ENCODE measurements at regions not wholly inside any gene's neighbourhood (a gene's known extent, or its start where the extent isn't known, plus 50 kb on each side); places are given as distances from the start of the nearest gene placed in this dataset.

DNA sequence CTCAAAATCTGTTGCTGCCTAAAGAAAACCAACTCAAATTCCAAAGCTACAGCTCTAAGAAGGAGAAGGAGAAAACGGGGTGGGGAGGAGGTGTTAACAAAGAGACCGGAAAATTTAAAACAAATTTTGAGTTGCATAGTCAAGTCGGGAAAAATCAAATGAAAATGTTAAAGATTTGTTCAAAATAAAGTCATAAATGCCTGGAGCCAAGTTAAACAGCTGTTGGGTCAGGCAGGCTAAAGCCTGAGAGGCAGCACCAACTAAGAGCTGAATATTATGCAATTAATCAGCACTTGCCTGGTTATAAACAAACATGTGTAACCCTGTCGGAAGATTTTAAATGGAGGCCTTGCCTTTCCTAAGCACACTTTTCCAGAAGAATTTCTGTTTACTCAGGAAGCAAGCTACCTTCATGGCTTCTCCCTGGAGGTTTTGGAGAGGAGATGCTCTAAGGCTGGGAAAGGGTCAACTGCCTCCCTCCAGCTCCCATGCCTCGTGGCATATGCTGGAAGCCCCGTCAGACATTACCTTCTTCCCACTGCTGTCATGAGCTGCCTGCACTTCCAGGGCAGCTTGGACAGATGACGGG, 270.5 kb downstream of the DMRT2 start:
- no peak for DNase-seq

DNA sequence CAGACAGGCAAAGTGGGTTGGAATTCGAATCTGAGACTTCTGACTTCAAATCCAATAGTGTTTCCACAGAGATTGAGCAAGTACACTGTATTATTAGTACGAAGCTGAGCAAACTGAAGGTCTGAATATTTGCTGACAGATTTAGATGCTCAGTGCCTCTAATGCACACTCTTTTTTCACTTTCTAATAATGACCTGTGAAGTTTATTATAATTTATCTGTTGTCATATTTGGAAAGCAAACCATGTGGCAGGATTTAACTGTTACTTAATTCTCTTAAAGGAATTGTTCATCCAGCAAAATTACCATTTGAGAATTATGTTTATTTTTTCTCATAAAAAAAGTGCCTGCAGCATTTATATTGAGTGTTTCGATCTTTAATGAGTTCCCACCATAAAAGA, 277.3 kb downstream of the DMRT2 start:
- no peak overlapping the region for H3K4me3 ChIP-seq (replicated peaks in 1 of 3; ENCODE audit: low read depth in 2 of 3, low read length in 3 of 3)
- intact Hi-C loops (cut with micrococcal nuclease) = no loop called here
- H3K27me3 ChIP-seq (ENCODE audit: control insufficient read depth in 2 of 2, insufficient read depth in 2 of 2, low read length in 2 of 2) = no peaks in the 10 kb centered on the region
- H2AFZ ChIP-seq (ENCODE audit: insufficient read depth, low read depth, low read length, poor library complexity, severe bottlenecking) = no peak overlapping the region
- no peak overlapping the region for H3K4me2 ChIP-seq (replicated peaks; ENCODE audit: extremely low read depth, low read length, poor library complexity, severe bottlenecking)
- H3K4me1 ChIP-seq (ENCODE audit: control insufficient read depth in 1 of 2, insufficient read depth in 2 of 2, low read length in 2 of 2) = no peaks in the 10 kb centered on the region
- H3K27ac ChIP-seq (ENCODE audit: low read depth in 1 of 2, low read length in 2 of 2) = no peak overlapping the region
- H3K36me3 ChIP-seq (replicated peaks in 1 of 2; ENCODE audit: control insufficient read depth in 1 of 2, insufficient read depth in 2 of 2, low read length in 2 of 2) = no peaks in the 10 kb centered on the region
- TF ChIP-seq, protein P1, sequence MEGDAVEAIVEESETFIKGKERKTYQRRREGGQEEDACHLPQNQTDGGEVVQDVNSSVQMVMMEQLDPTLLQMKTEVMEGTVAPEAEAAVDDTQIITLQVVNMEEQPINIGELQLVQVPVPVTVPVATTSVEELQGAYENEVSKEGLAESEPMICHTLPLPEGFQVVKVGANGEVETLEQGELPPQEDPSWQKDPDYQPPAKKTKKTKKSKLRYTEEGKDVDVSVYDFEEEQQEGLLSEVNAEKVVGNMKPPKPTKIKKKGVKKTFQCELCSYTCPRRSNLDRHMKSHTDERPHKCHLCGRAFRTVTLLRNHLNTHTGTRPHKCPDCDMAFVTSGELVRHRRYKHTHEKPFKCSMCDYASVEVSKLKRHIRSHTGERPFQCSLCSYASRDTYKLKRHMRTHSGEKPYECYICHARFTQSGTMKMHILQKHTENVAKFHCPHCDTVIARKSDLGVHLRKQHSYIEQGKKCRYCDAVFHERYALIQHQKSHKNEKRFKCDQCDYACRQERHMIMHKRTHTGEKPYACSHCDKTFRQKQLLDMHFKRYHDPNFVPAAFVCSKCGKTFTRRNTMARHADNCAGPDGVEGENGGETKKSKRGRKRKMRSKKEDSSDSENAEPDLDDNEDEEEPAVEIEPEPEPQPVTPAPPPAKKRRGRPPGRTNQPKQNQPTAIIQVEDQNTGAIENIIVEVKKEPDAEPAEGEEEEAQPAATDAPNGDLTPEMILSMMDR (IDR thresholded peaks at IDR 0.05) = no peak
- Mint-ChIP-seq H3K27ac (no peak overlapping the region), H3K4me1 (no peaks in the 10 kb centered on the region), H3K36me3 (no peaks in the 10 kb centered on the region), H3K9me3 (peaks cover 0 to 2% (median 0%) of the 10 kb centered on the region in 7 donors), H3K4me3 (no peak overlapping the region), H3K27me3 (ENCODE audit: low read depth in 3 of 3) (peaks cover 1 to 3% (median 1%) of the 10 kb centered on the region in 3 donors)
- H3K9me3 ChIP-seq (replicated peaks in 1 of 2; ENCODE audit: control insufficient read depth in 1 of 2, insufficient read depth in 1 of 2, low read length in 2 of 2) = no peaks in the 10 kb centered on the region
- H3K79me2 ChIP-seq (ENCODE audit: insufficient read depth, low read length) = no peaks in the 10 kb centered on the region
- no CpG with 5 or more reads among the region's 3 CpGs for WGBS (ENCODE audit: insufficient coverage)
- no peak overlapping the region for H3K9ac ChIP-seq (ENCODE audit: insufficient read depth, low read length, poor library complexity, severe bottlenecking)
- no peak for DNase-seq
- H4K20me1 ChIP-seq (ENCODE audit: insufficient read depth, low read length) = no peaks in the 10 kb centered on the region

More for the DNA sequence above, 270.5 kb downstream of the DMRT2 start:
- H3K27me3 ChIP-seq (ENCODE audit: control insufficient read depth in 2 of 2, insufficient read depth in 2 of 2, low read length in 2 of 2) = no peaks in the 10 kb centered on the region
- WGBS (ENCODE audit: insufficient coverage) = 71% methylated on average over 2 of the region's 7 CpGs
- H3K4me1 Mint-ChIP-seq = no peaks in the 10 kb centered on the region
- no peaks in the 10 kb centered on the region for H4K20me1 ChIP-seq (ENCODE audit: insufficient read depth, low read length)
- H3K27me3 Mint-ChIP-seq (ENCODE audit: low read depth in 3 of 3) = peaks cover 0 to 2% (median 1%) of the 10 kb centered on the region in 3 donors
- no peaks in the 10 kb centered on the region for H3K36me3 ChIP-seq (replicated peaks in 1 of 2; ENCODE audit: control insufficient read depth in 1 of 2, insufficient read depth in 2 of 2, low read length in 2 of 2)
- no peak overlapping the region for H3K4me2 ChIP-seq (replicated peaks; ENCODE audit: extremely low read depth, low read length, poor library complexity, severe bottlenecking)
- no peak overlapping the region for H3K4me3 Mint-ChIP-seq
- H3K36me3 Mint-ChIP-seq = no peaks in the 10 kb centered on the region
- peaks cover 0 to 5% (median 4%) of the 10 kb centered on the region in 7 donors for H3K9me3 Mint-ChIP-seq
- peak overlapping the region in 1 of 7 donors; percentile 12 for H3K27ac Mint-ChIP-seq
- H3K4me1 ChIP-seq (ENCODE audit: control insufficient read depth in 1 of 2, insufficient read depth in 2 of 2, low read length in 2 of 2) = no peaks in the 10 kb centered on the region
- intact Hi-C loops (cut with micrococcal nuclease) = no loop called here
- no peaks in the 10 kb centered on the region for H3K79me2 ChIP-seq (ENCODE audit: insufficient read depth, low read length)
- H3K9ac ChIP-seq (ENCODE audit: insufficient read depth, low read length, poor library complexity, severe bottlenecking) = no peak overlapping the region
- H2AFZ ChIP-seq (ENCODE audit: insufficient read depth, low read depth, low read length, poor library complexity, severe bottlenecking) = no peak overlapping the region
- TF ChIP-seq, protein P1 (IDR thresholded peaks at IDR 0.05) = no peak
- no peak overlapping the region for H3K27ac ChIP-seq (ENCODE audit: low read depth in 1 of 2, low read length in 2 of 2)
- H3K9me3 ChIP-seq (replicated peaks in 1 of 2; ENCODE audit: control insufficient read depth in 1 of 2, insufficient read depth in 1 of 2, low read length in 2 of 2) = peaks cover 0 to 1% of the 10 kb centered on the region in 2 donors
- H3K4me3 ChIP-seq (replicated peaks in 1 of 3; ENCODE audit: low read depth in 2 of 3, low read length in 3 of 3) = no peak overlapping the region

Measured in CD14-positive monocyte (primary cell).